ENCODE measurements at regions not wholly inside any gene's neighbourhood (a gene's known extent, or its start where the extent isn't known, plus 50 kb on each side); places are given as distances from the start of the nearest gene placed in this dataset.

GRCh38 chr6:126266664-126267063, 73.3 kb upstream of the CENPW start:
- Mint-ChIP-seq H3K9me3 (peaks cover 0 to 5% (median 4%) of the 10 kb centered on the region in 7 donors), H3K4me3 (no peak overlapping the region), H3K36me3 (no peaks in the 10 kb centered on the region), H3K4me1 (peaks cover 8% of the 10 kb centered on the region), H3K27me3 (ENCODE audit: low read depth in 3 of 3) (peaks cover 0 to 1% (median 1%) of the 10 kb centered on the region in 3 donors), H3K27ac (no peak overlapping the region)
- Histone ChIP-seq H3K27ac (ENCODE audit: low read depth in 1 of 2, low read length in 2 of 2) (no peak overlapping the region), H4K20me1 (ENCODE audit: insufficient read depth, low read length) (no peaks in the 10 kb centered on the region), H3K4me3 (replicated peaks in 1 of 3; ENCODE audit: low read depth in 2 of 3, low read length in 3 of 3) (no peak overlapping the region), H3K27me3 (ENCODE audit: control insufficient read depth in 2 of 2, insufficient read depth in 2 of 2, low read length in 2 of 2) (no peaks in the 10 kb centered on the region), H3K36me3 (replicated peaks in 1 of 2; ENCODE audit: control insufficient read depth in 1 of 2, insufficient read depth in 2 of 2, low read length in 2 of 2) (no peaks in the 10 kb centered on the region), H2AFZ (ENCODE audit: insufficient read depth, low read depth, low read length, poor library complexity, severe bottlenecking) (no peak overlapping the region), H3K9ac (ENCODE audit: insufficient read depth, low read length, poor library complexity, severe bottlenecking) (no peak overlapping the region), H3K9me3 (replicated peaks in 1 of 2; ENCODE audit: control insufficient read depth in 1 of 2, insufficient read depth in 1 of 2, low read length in 2 of 2) (peaks cover 0 to 5% of the 10 kb centered on the region in 2 donors), H3K4me2 (replicated peaks; ENCODE audit: extremely low read depth, low read length, poor library complexity, severe bottlenecking) (no peak overlapping the region), H3K79me2 (ENCODE audit: insufficient read depth, low read length) (no peaks in the 10 kb centered on the region), H3K4me1 (ENCODE audit: control insufficient read depth in 1 of 2, insufficient read depth in 2 of 2, low read length in 2 of 2) (no peaks in the 10 kb centered on the region)
- intact Hi-C loops (cut with micrococcal nuclease): no loop called here
- DNase-seq: no peak
- no CpG with 5 or more reads among the region's 1 CpG for WGBS (ENCODE audit: insufficient coverage)
- TF ChIP-seq CTCF (IDR thresholded peaks at IDR 0.05): no peak

DNA sequence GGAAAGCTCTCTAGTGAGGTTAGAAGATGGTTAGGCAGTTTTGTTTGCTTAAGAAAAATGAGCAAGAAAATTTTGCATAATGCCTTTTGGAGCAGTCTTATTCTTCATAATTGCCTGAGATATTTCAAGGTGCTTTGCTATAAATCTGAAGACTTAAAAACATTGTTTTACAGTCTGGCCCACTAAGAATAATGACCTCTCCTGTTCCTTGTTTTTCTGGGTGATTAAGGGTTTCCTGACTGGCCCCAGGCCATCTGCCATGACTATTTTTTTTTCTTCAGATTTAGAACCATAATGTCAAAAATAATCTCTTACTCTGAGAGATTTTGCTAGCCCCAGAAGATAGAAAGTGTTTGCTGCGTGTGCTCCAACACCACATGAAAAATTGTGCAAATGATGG, 72.3 kb upstream of the CENPW start:
- no peaks in the 10 kb centered on the region for H3K27me3 ChIP-seq (ENCODE audit: control insufficient read depth in 2 of 2, insufficient read depth in 2 of 2, low read length in 2 of 2)
- no peak overlapping the region for H3K9ac ChIP-seq (ENCODE audit: insufficient read depth, low read length, poor library complexity, severe bottlenecking)
- peaks cover 0 to 2% (median 0%) of the 10 kb centered on the region in 7 donors for H3K9me3 Mint-ChIP-seq
- H3K9me3 ChIP-seq (replicated peaks in 1 of 2; ENCODE audit: control insufficient read depth in 1 of 2, insufficient read depth in 1 of 2, low read length in 2 of 2): no peaks in the 10 kb centered on the region
- H3K36me3 ChIP-seq (replicated peaks in 1 of 2; ENCODE audit: control insufficient read depth in 1 of 2, insufficient read depth in 2 of 2, low read length in 2 of 2): no peaks in the 10 kb centered on the region
- TF ChIP-seq CTCF (IDR thresholded peaks at IDR 0.05): no peak
- no peak overlapping the region for H3K4me3 ChIP-seq (replicated peaks in 1 of 3; ENCODE audit: low read depth in 2 of 3, low read length in 3 of 3)
- no CpG with 5 or more reads among the region's 1 CpG for WGBS (ENCODE audit: insufficient coverage)
- no peaks in the 10 kb centered on the region for H3K4me1 ChIP-seq (ENCODE audit: control insufficient read depth in 1 of 2, insufficient read depth in 2 of 2, low read length in 2 of 2)
- no peaks in the 10 kb centered on the region for H3K79me2 ChIP-seq (ENCODE audit: insufficient read depth, low read length)
- H4K20me1 ChIP-seq (ENCODE audit: insufficient read depth, low read length): no peaks in the 10 kb centered on the region
- no peak overlapping the region for H2AFZ ChIP-seq (ENCODE audit: insufficient read depth, low read depth, low read length, poor library complexity, severe bottlenecking)
- H3K36me3 Mint-ChIP-seq: no peaks in the 10 kb centered on the region
- H3K27ac ChIP-seq (ENCODE audit: low read depth in 1 of 2, low read length in 2 of 2): no peak overlapping the region
- DNase-seq: no peak
- no peak overlapping the region for H3K4me2 ChIP-seq (replicated peaks; ENCODE audit: extremely low read depth, low read length, poor library complexity, severe bottlenecking)
- no peaks in the 10 kb centered on the region for H3K27me3 Mint-ChIP-seq (ENCODE audit: low read depth in 3 of 3)
- no peak overlapping the region for H3K27ac Mint-ChIP-seq
- peaks cover 8% of the 10 kb centered on the region for H3K4me1 Mint-ChIP-seq
- H3K4me3 Mint-ChIP-seq: no peak overlapping the region
- intact Hi-C loops (cut with micrococcal nuclease): no loop called here
